ENCODE measurements at regions not wholly inside any gene's neighbourhood (a gene's known extent, or its start where the extent isn't known, plus 50 kb on each side); places are given as distances from the start of the nearest gene placed in this dataset.

DNA sequence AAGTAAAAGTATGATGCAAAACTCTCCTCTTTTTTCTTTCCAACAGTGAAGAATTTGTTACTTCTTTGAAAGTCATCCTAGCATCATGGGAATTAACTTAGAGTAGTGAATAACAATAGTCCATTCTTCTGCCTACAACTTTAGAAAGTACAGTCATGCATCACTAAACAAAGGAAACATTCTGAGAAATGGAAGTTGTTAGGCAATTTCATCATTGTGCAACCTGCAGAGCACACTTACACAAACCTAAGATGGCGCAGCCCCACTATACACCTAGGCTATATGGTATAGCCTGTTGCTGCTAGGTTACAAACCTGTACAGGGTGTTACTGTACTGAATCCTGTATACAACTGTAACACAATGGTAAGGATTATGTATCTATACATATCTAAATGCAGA is 1209.3 kb upstream of the C9orf72 start:
- Histone ChIP-seq H3K4me2 (ENCODE audit: insufficient read depth, low read length) (no peak overlapping the region), H2AFZ (ENCODE audit: low read depth, low read length) (no peak overlapping the region), H3K79me2 (ENCODE audit: control insufficient read depth, insufficient read depth, low read length) (no peaks in the 10 kb centered on the region), H3K9ac (ENCODE audit: insufficient read depth in 1 of 2, low read depth in 2 of 2, low read length in 2 of 2) (no peak overlapping the region), H3K9me1 (ENCODE audit: control insufficient read depth, insufficient read depth, low read length) (no peaks in the 10 kb centered on the region), H4K20me1 (replicated peaks; ENCODE audit: control insufficient read depth, insufficient read depth, low read length) (no peaks in the 10 kb centered on the region), H3K27me3 (ENCODE audit: control insufficient read depth in 2 of 2, insufficient read depth in 2 of 2, low read length in 2 of 2) (no peaks in the 10 kb centered on the region), H3K36me3 (ENCODE audit: control insufficient read depth, insufficient read depth, low read length) (no peaks in the 10 kb centered on the region), H3K27ac (ENCODE audit: extremely low read depth, low read depth, low read length) (no peak overlapping the region), H3K4me3 (no peak overlapping the region), H3K4me1 (replicated peaks in 1 of 2; ENCODE audit: control insufficient read depth in 2 of 2, insufficient read depth in 2 of 2, low read length in 2 of 2) (no peaks in the 10 kb centered on the region), H3K9me3 (replicated peaks; ENCODE audit: control insufficient read depth, insufficient read depth, low read depth, low read length) (no peaks in the 10 kb centered on the region)
- no peak for FAIRE-seq
- ChIA-PET CTCF (ENCODE audit: low intra/inter-chr PET ratio) (no interaction called here), POLR2A (no interaction called here)
- in situ Hi-C loops (cut with MboI) (no loop called here), intact Hi-C loops (cut with micrococcal nuclease) (no loop called here)
- no CpG with 5 or more reads among the region's 1 CpG for WGBS (ENCODE audit: insufficient coverage, low coverage, missing lambda C conversion rate)
- no peak for TF ChIP-seq ASH1L (IDR thresholded peaks at IDR 0.05; ENCODE audit: borderline replicate concordance, low read depth, partially characterized antibody)
- no peak for TF ChIP-seq LCOR (CRISPR knock-in tag; IDR thresholded peaks at IDR 0.05)
- no peak for TF ChIP-seq PTRF (tag; IDR thresholded peaks at IDR 0.05)
- TF ChIP-seq, protein P1, sequence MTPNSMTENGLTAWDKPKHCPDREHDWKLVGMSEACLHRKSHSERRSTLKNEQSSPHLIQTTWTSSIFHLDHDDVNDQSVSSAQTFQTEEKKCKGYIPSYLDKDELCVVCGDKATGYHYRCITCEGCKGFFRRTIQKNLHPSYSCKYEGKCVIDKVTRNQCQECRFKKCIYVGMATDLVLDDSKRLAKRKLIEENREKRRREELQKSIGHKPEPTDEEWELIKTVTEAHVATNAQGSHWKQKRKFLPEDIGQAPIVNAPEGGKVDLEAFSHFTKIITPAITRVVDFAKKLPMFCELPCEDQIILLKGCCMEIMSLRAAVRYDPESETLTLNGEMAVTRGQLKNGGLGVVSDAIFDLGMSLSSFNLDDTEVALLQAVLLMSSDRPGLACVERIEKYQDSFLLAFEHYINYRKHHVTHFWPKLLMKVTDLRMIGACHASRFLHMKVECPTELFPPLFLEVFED (CRISPR knock-in tag; conservative IDR thresholded peaks at IDR 0.05), result no peak
- TF ChIP-seq, protein P2, sequence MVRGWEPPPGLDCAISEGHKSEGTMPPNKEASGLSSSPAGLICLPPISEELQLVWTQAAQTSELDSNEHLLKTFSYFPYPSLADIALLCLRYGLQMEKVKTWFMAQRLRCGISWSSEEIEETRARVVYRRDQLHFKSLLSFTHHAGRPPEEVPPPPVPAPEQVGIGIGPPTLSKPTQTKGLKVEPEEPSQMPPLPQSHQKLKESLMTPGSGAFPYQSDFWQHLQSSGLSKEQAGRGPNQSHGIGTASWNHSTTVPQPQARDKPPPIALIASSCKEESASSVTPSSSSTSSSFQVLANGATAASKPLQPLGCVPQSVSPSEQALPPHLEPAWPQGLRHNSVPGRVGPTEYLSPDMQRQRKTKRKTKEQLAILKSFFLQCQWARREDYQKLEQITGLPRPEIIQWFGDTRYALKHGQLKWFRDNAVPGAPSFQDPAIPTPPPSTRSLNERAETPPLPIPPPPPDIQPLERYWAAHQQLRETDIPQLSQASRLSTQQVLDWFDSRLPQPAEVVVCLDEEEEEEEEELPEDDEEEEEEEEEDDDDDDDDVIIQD (CRISPR knock-in tag; IDR thresholded peaks at IDR 0.05), result no peak
- TF ChIP-seq, protein P3, sequence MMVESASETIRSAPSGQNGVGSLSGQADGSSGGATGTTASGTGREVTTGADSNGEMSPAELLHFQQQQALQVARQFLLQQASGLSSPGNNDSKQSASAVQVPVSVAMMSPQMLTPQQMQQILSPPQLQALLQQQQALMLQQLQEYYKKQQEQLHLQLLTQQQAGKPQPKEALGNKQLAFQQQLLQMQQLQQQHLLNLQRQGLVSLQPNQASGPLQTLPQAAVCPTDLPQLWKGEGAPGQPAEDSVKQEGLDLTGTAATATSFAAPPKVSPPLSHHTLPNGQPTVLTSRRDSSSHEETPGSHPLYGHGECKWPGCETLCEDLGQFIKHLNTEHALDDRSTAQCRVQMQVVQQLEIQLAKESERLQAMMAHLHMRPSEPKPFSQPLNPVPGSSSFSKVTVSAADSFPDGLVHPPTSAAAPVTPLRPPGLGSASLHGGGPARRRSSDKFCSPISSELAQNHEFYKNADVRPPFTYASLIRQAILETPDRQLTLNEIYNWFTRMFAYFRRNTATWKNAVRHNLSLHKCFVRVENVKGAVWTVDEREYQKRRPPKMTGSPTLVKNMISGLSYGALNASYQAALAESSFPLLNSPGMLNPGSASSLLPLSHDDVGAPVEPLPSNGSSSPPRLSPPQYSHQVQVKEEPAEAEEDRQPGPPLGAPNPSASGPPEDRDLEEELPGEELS (CRISPR knock-in tag; IDR thresholded peaks at IDR 0.05; ENCODE audit: borderline replicate concordance), result no peak
- TF ChIP-seq CBX2 (IDR thresholded peaks at IDR 0.05; ENCODE audit: insufficient read depth, low read length, poor library complexity, severe bottlenecking), result no peak
- no peak for TF ChIP-seq BACH1 (tag; IDR thresholded peaks at IDR 0.05)
- no peak for TF ChIP-seq UBTF (IDR thresholded peaks at IDR 0.05; ENCODE audit: borderline replicate concordance in 1 of 2, low read depth in 2 of 2, low read length in 2 of 2)
- DNase-seq (ENCODE audit: extremely low read depth in 1 of 4, low spot score in 3 of 4), result no peak
- BruUV-seq (replicated peaks), result no TSS peak
- ATAC-seq, result no peak

All from K562 (cell line).